Activated T-cell treated with anti-CD3 and anti-CD28 coated beads for 1 hour (primary cell): ENCODE measurements at regions not wholly inside any gene's neighbourhood (a gene's known extent, or its start where the extent isn't known, plus 50 kb on each side); places are given as distances from the start of the nearest gene placed in this dataset.

Experiments
- DNase-seq: peaks from one replicate; pipeline ENCODE4 v3.0.0-alpha.2; 2020; ENCODE audit warnings: low read depth

GRCh38 chr16:73817526-73818324 is 478.9 kb upstream of the PSMD7 start:
- DNase-seq: no peak

GRCh38 chr16:73813527-73813926 is 483.1 kb upstream of the PSMD7 start:
- no peak for DNase-seq

GRCh38 chr16:73804456-73804855 is 492.2 kb upstream of the PSMD7 start:
- DNase-seq: no peak

- no peak for DNase-seq
These were observed 498.1 kb upstream of the PSMD7 start for GRCh38 chr16:73798471-73798870.

- no peak for DNase-seq
These were observed 499.5 kb upstream of the PSMD7 start for GRCh38 chr16:73797115-73797514.

GRCh38 chr16:73796241-73796640 is 500.4 kb upstream of the PSMD7 start:
- no peak for DNase-seq

- no peak for DNase-seq
These were observed 501.6 kb upstream of the PSMD7 start for GRCh38 chr16:73794994-73795393.

- no peak for DNase-seq
These were observed 502.7 kb upstream of the PSMD7 start for GRCh38 chr16:73793871-73794437.

GRCh38 chr16:73793260-73793659 is 503.4 kb upstream of the PSMD7 start:
- DNase-seq: no peak

GRCh38 chr16:73792199-73793020 is 504.2 kb upstream of the PSMD7 start:
- DNase-seq: no peak

- DNase-seq: no peak
These were observed 515.3 kb upstream of the PSMD7 start for GRCh38 chr16:73781297-73781696.

GRCh38 chr16:73778887-73779286 is 517.7 kb upstream of the PSMD7 start:
- DNase-seq: no peak

GRCh38 chr16:73775841-73776388 is 520.7 kb upstream of the PSMD7 start:
- no peak for DNase-seq

GRCh38 chr16:73771196-73772064 is 525.2 kb upstream of the PSMD7 start:
- no peak for DNase-seq

GRCh38 chr16:73768786-73769203 is 527.8 kb upstream of the PSMD7 start:
- no peak for DNase-seq

- no peak for DNase-seq
These were observed 532.3 kb upstream of the PSMD7 start for GRCh38 chr16:73764321-73764720.

- DNase-seq: no peak
These were observed 540.1 kb upstream of the PSMD7 start for GRCh38 chr16:73756289-73757178.

GRCh38 chr16:73753931-73754330 is 542.7 kb upstream of the PSMD7 start:
- DNase-seq: no peak

- no peak for DNase-seq
These were observed 546.0 kb upstream of the PSMD7 start for GRCh38 chr16:73750639-73751038.

GRCh38 chr16:73747328-73747727 is 549.3 kb upstream of the PSMD7 start:
- DNase-seq: no peak

GRCh38 chr16:73746554-73746953 is 550.1 kb upstream of the PSMD7 start:
- DNase-seq: no peak
